ACHN (cell line): ENCODE measurements at regions not wholly inside any gene's neighbourhood (a gene's known extent, or its start where the extent isn't known, plus 50 kb on each side); places are given as distances from the start of the nearest gene placed in this dataset.
"Not testable (repeated sequence)": the region's sequence is repeated elsewhere in the genome, so short reads cannot be mapped to it uniquely, and the experiment has no call there.

Experiments
- DNase-seq: peaks from one replicate; pipeline ENCODE4 v3.0.0-alpha.2; 2015
- in situ Hi-C: cut with HindIII; loops from 2 replicates; pipeline ENCODE4 v1.10.0; 2017; ENCODE audit warnings: low sequenced_read_pairs, low pct_ligation_motif_present, low pct_unique_long_range_greater_than_20kb

- DNase-seq, in situ Hi-C loops: not testable (repeated sequence)
These were observed 146.0 kb upstream of the SOD1 start for GRCh38 chr21:31513541-31513940.

GRCh38 chr21:31511999-31512398 is 147.5 kb upstream of the SOD1 start:
- DNase-seq, in situ Hi-C loops: not testable (repeated sequence)

GRCh38 chr21:31511258-31511657 is 148.2 kb upstream of the SOD1 start:
- no peak for DNase-seq
- in situ Hi-C loops = no loop called here

- in situ Hi-C loops = no loop called here
- DNase-seq = peak; percentile 45
These were observed 150.1 kb upstream of the SOD1 start for GRCh38 chr21:31509194-31510017.

GRCh38 chr21:31505975-31506374 is 153.5 kb upstream of the SOD1 start:
- DNase-seq = no peak
- in situ Hi-C loops = no loop called here

- no peak for DNase-seq
- in situ Hi-C loops = no loop called here
These were observed 155.6 kb upstream of the SOD1 start for GRCh38 chr21:31503939-31504338.

GRCh38 chr21:31503467-31503866 is 156.0 kb upstream of the SOD1 start:
- no peak for DNase-seq
- in situ Hi-C loops = no loop called here

- in situ Hi-C loops = no loop called here
- DNase-seq = no peak
These were observed 156.9 kb upstream of the SOD1 start for GRCh38 chr21:31502537-31503143.

- in situ Hi-C loops = no loop called here
- DNase-seq = no peak
These were observed 157.6 kb upstream of the SOD1 start for GRCh38 chr21:31501926-31502325.

- in situ Hi-C loops = no loop called here
- DNase-seq = no peak
These were observed 156.9 kb upstream of the TIAM1 start for GRCh38 chr21:31500982-31501381.

GRCh38 chr21:31500071-31500470 is 156.0 kb upstream of the TIAM1 start:
- no peak for DNase-seq
- in situ Hi-C loops = no loop called here

GRCh38 chr21:31498985-31499384 is 154.9 kb upstream of the TIAM1 start:
- DNase-seq = no peak

GRCh38 chr21:31497914-31498313 is 153.9 kb upstream of the TIAM1 start:
- in situ Hi-C loops = no loop called here
- DNase-seq = no peak

More at GRCh38 chr21:31498985-31499384, 154.9 kb upstream of the TIAM1 start:
- in situ Hi-C loops = no loop called here

- DNase-seq = no peak
- in situ Hi-C loops = no loop called here
These were observed 149.4 kb upstream of the TIAM1 start for GRCh38 chr21:31493350-31493880.

- in situ Hi-C loops = no loop called here
- no peak for DNase-seq
These were observed 147.6 kb upstream of the TIAM1 start for GRCh38 chr21:31491617-31492016.

GRCh38 chr21:31490443-31490842 is 146.4 kb upstream of the TIAM1 start:
- DNase-seq = no peak
- in situ Hi-C loops = no loop called here

GRCh38 chr21:31489726-31490125 is 145.7 kb upstream of the TIAM1 start:
- in situ Hi-C loops = no loop called here

GRCh38 chr21:31489014-31489413 is 145.0 kb upstream of the TIAM1 start:
- no peak for DNase-seq
- in situ Hi-C loops = no loop called here

More at GRCh38 chr21:31489726-31490125, 145.7 kb upstream of the TIAM1 start:
- DNase-seq = no peak

- no peak for DNase-seq
- in situ Hi-C loops = no loop called here
These were observed 140.2 kb upstream of the TIAM1 start for GRCh38 chr21:31484219-31484618.

- no peak for DNase-seq
- in situ Hi-C loops = no loop called here
These were observed 139.1 kb upstream of the TIAM1 start for GRCh38 chr21:31483146-31483545.
